Adrenal gland (tissue), 5 donors: ENCODE measurements at regions not wholly inside any gene's neighbourhood (a gene's known extent, or its start where the extent isn't known, plus 50 kb on each side); places are given as distances from the start of the nearest gene placed in this dataset.

Experiments
- CTCF ChIP-seq, 6 experiments: fragments of 450-650 bp in 4 of 6; fragments of 200-600 bp in 2 of 6; sonication (generic) in 1 of 6; IDR thresholded peaks; 1 replicate in 5 of 6; 2 replicates in 1 of 6; pipeline versions ENCODE4 v1.5.1 to v1.8.0; 2016 to 2021; ENCODE audit warnings: antibody characterized with exemption in 6 of 6, mild to moderate bottlenecking in 2 of 6, moderate library complexity in 1 of 6
- POLR2A ChIP-seq, 2 donors: fragments of 450-650 bp; IDR thresholded peaks; one replicate each; pipeline ENCODE4 v1.6.1; 2017; ENCODE audit warnings: antibody characterized with exemption in 2 of 2, mild to moderate bottlenecking in 2 of 2, moderate library complexity in 1 of 2
- donor health status: DM: no; HTN: no; CAD: no.

- TF ChIP-seq POLR2A (IDR thresholded peaks at IDR 0.05) (no peak), CTCF (IDR thresholded peaks at IDR 0.05) (peak in 2 of 6 experiments; percentile 9 to 33)
These were observed 503.6 kb downstream of the ELAVL2 start for GRCh38 chr9:23322392-23322791.
